K562 (cell line): ENCODE measurements at regions not wholly inside any gene's neighbourhood (a gene's known extent, or its start where the extent isn't known, plus 50 kb on each side); places are given as distances from the start of the nearest gene placed in this dataset.

Experiments
- ATAC-seq: fragments of 200-7000 bp; cut with Tn5 transposase; 3 replicates; pipeline ENCODE4 v1.9.1; 2020; ENCODE audit warnings: moderate library complexity
- BruUV-seq: library from RNA; stranded (reverse); fragments of 400-500 nt; replicated peaks from 2 replicates; lab custom pipeline; 2021; lab: Mats Ljungman, UMichigan
- CTCF ChIA-PET: fragments of 300-600 bp; formaldehyde crosslinking; extraction: SDS; loops from one replicate; lab custom pipeline; 2021; ENCODE audit warnings: low intra/inter-chr PET ratio; lab: Yijun Ruan, JAX
- POLR2A ChIA-PET: fragments of 300-600, 350-650 bp; sonication (Branson Sonifier 250); formaldehyde crosslinking; extraction: SDS; loops from one replicate; lab custom pipeline; 2021; ENCODE audit warnings: antibody characterized with exemption, inconsistent platforms; lab: Yijun Ruan, JAX
- DNase-seq, 4 experiments: peaks; one replicate each; pipeline versions ENCODE4 v3.0.0 to v3.0.0-alpha.2; 2011 to 2018; ENCODE audit warnings: low spot score in 3 of 4, mixed read lengths in 3 of 4; ENCODE audit errors: extremely low read depth in 1 of 4
- FAIRE-seq: peaks from 2 replicates; lab custom pipeline; 2011; peaks lifted over from hg19 to GRCh38; lab: Jason Lieb, UNC
- H2AFZ ChIP-seq: 2 replicates; pipeline ENCODE4 v1.6.0; 2011; ENCODE audit warnings: low read depth, low read length, control low read depth, inconsistent platforms
- H3K27ac ChIP-seq: fragments of 200-600 bp; 3 replicates; pipeline ENCODE4 v1.8.0; 2011; ENCODE audit warnings: low read depth, mild to moderate bottlenecking, control low read depth, inconsistent platforms, low read length, moderate library complexity, mixed read lengths; ENCODE audit errors: extremely low read depth
- H3K27me3 ChIP-seq, 2 experiments: fragments of 300-600 bp in 1 of 2; 2 replicates in 1 of 2; 3 replicates in 1 of 2; pipeline versions ENCODE4 v1.6.0 to v1.8.0; 2011; ENCODE audit warnings: inconsistent platforms in 2 of 2, low read length in 2 of 2, mild to moderate bottlenecking in 1 of 2, mixed read lengths in 1 of 2, moderate library complexity in 1 of 2; ENCODE audit not compliant: control insufficient read depth in 2 of 2, insufficient read depth in 2 of 2
- H3K36me3 ChIP-seq: fragments of 300-600 bp; 3 replicates; pipeline ENCODE4 v1.8.0; 2011; ENCODE audit warnings: mild to moderate bottlenecking, low read length, inconsistent platforms; ENCODE audit not compliant: control insufficient read depth, insufficient read depth
- H3K4me1 ChIP-seq, 2 experiments: fragments of 200-600 bp in 1 of 2; replicated peaks in 1 of 2; 2 replicates in 1 of 2; 3 replicates in 1 of 2; pipeline versions ENCODE4 v1.5.1 to v1.8.0; 2011; ENCODE audit warnings: inconsistent platforms in 2 of 2, low read length in 2 of 2, mild to moderate bottlenecking in 1 of 2, mixed read lengths in 1 of 2, moderate library complexity in 1 of 2; ENCODE audit not compliant: control insufficient read depth in 2 of 2, insufficient read depth in 2 of 2
- H3K4me2 ChIP-seq: 2 replicates; pipeline ENCODE4 v1.6.1; 2011; ENCODE audit warnings: low read length, control low read depth, inconsistent platforms, mixed read lengths; ENCODE audit not compliant: insufficient read depth
- H3K4me3 ChIP-seq: fragments of 200-600 bp; sonication (generic), shearing (Covaris generic); 2 replicates; pipeline ENCODE4 v1.5.1; 2016; ENCODE audit warnings: control low read depth, inconsistent platforms
- H3K79me2 ChIP-seq: fragments of 200-600 bp; 3 replicates; pipeline ENCODE4 v1.8.0; 2011; ENCODE audit warnings: low read length, inconsistent platforms; ENCODE audit not compliant: control insufficient read depth, insufficient read depth
- H3K9ac ChIP-seq, 2 experiments: 2 replicates each; pipeline versions ENCODE4 v1.6.0 to v1.6.1; 2011; ENCODE audit warnings: low read depth in 2 of 2, low read length in 2 of 2, control low read depth in 1 of 2, inconsistent platforms in 1 of 2, mild to moderate bottlenecking in 1 of 2, mixed read lengths in 1 of 2; ENCODE audit not compliant: insufficient read depth in 1 of 2
- H3K9me1 ChIP-seq: one replicate; pipeline ENCODE4 v1.6.0; 2011; ENCODE audit warnings: inconsistent platforms, mild to moderate bottlenecking, low read length, moderate library complexity; ENCODE audit not compliant: control insufficient read depth, insufficient read depth
- H3K9me3 ChIP-seq: replicated peaks from 2 replicates; pipeline ENCODE4 v1.5.1; 2011; ENCODE audit warnings: low read depth, low read length, inconsistent platforms; ENCODE audit not compliant: control insufficient read depth, insufficient read depth
- H4K20me1 ChIP-seq: replicated peaks from 2 replicates; pipeline ENCODE4 v1.6.1; 2011; ENCODE audit warnings: low read length, inconsistent platforms, mixed read lengths; ENCODE audit not compliant: control insufficient read depth, insufficient read depth
- ARID1B ChIP-seq: fragments of 450-650 bp; IDR thresholded peaks from 2 replicates; pipeline ENCODE4 v1.6.1; 2016; ENCODE audit warnings: antibody characterized with exemption, mild to moderate bottlenecking, inconsistent platforms
- ATF1 ChIP-seq, 2 experiments: fragments of 450-650 bp in 1 of 2; IDR thresholded peaks; 2 replicates each; pipeline ENCODE4 v1.6.1; 2016; ENCODE audit warnings: missing compliant biosample characterization in 1 of 2, missing genetic modification characterization in 1 of 2
- ATF6 ChIP-seq: sonication (generic); formaldehyde crosslinking; IDR thresholded peaks from 2 replicates; pipeline ENCODE4 v1.4.0; 2020; ENCODE audit warnings: mild to moderate bottlenecking, missing genetic modification reagents
- FOXA3 ChIP-seq, 2 experiments: fragments of 450-650 bp in 1 of 2; sonication (generic) in 1 of 2; formaldehyde crosslinking; IDR thresholded peaks in 1 of 2; conservative IDR thresholded peaks in 1 of 2; 2 replicates each; pipeline versions ENCODE4 v1.4.0 to v1.8.0; 2020 to 2022; ENCODE audit warnings: mild to moderate bottlenecking in 2 of 2, missing genetic modification reagents in 1 of 2
- HMGXB4 ChIP-seq: sonication (generic); formaldehyde crosslinking; IDR thresholded peaks from 2 replicates; pipeline ENCODE4 v1.8.1; 2023; ENCODE audit warnings: mild to moderate bottlenecking, missing genetic modification reagents
- ID3 ChIP-seq, 2 experiments: fragments of 250-450 bp in 1 of 2; fragments of 450-650 bp in 1 of 2; sonication (Bioruptor Pico) in 1 of 2; IDR thresholded peaks; 2 replicates each; pipeline versions ENCODE4 v1.6.1 to v1.8.0; 2016 to 2021; ENCODE audit warnings: mild to moderate bottlenecking in 2 of 2, moderate library complexity in 2 of 2, missing compliant biosample characterization in 1 of 2, missing genetic modification characterization in 1 of 2
- MBD2 ChIP-seq: sonication (generic); IDR thresholded peaks from 2 replicates; pipeline ENCODE4 v1.6.1; 2016; ENCODE audit warnings: low read depth, borderline replicate concordance
- MCM3 ChIP-seq: fragments of 450-650 bp; IDR thresholded peaks from 2 replicates; pipeline ENCODE4 v1.6.1; 2016
- MED1 ChIP-seq: sonication (generic); formaldehyde crosslinking; IDR thresholded peaks from 2 replicates; pipeline ENCODE4 v1.8.1; 2023; ENCODE audit warnings: missing genetic modification reagents, borderline replicate concordance
- NCOA4 ChIP-seq: fragments of 450-650 bp; IDR thresholded peaks from 2 replicates; pipeline ENCODE4 v1.6.1; 2018; ENCODE audit warnings: mild to moderate bottlenecking; ENCODE audit not compliant: partially characterized antibody
- NFRKB ChIP-seq: fragments of 450-650 bp; IDR thresholded peaks from 2 replicates; pipeline ENCODE4 v1.6.1; 2016; ENCODE audit warnings: low read depth
- PML ChIP-seq: IDR thresholded peaks from 2 replicates; pipeline ENCODE4 v1.6.1; 2012; ENCODE audit warnings: low read length, inconsistent platforms
- POLR2B ChIP-seq: fragments of 450-650 bp; IDR thresholded peaks from 2 replicates; pipeline ENCODE4 v1.6.1; 2018; ENCODE audit warnings: low read depth; ENCODE audit not compliant: partially characterized antibody
- SREBF2 ChIP-seq: sonication (generic); formaldehyde crosslinking; IDR thresholded peaks from 2 replicates; pipeline ENCODE4 v1.4.0; 2020; ENCODE audit warnings: mild to moderate bottlenecking, missing genetic modification reagents
- SRSF9 ChIP-seq: fragments of 200-400 bp; formaldehyde crosslinking; IDR thresholded peaks from 2 replicates; pipeline ENCODE4 v1.6.1; 2017; ENCODE audit warnings: low read depth, low read length, borderline replicate concordance
- TBP ChIP-seq: optimal IDR thresholded peaks from 2 replicates; pipeline ENCODE3; 2011; ENCODE audit warnings: low read depth, low read length, improper control_type of control experiment
- WGBS: fragments of 100-300 bp; shearing (Covaris generic); methylation state at CpG from one replicate; pipeline ENCODE4 v1.1.6; 2016; ENCODE audit warnings: low coverage, mixed read lengths; ENCODE audit not compliant: insufficient coverage; ENCODE audit errors: missing lambda C conversion rate; 5-methylcytosine and 5-hydroxymethylcytosine counted together
- in situ Hi-C: fragments of 300-500 bp; cut with MboI; formaldehyde crosslinking; loops from 4 replicates; pipeline ENCODE4 v1.15.0; 2018; ENCODE audit warnings: inconsistent platforms, mixed read lengths
- intact Hi-C: fragments of 100-400 bp; cut with micrococcal nuclease; formaldehyde crosslinking; loops from 2 replicates; pipeline ENCODE4 v1.14.2; 2022

- H3K27ac ChIP-seq, result no peak overlapping the region
- DNase-seq (no peak), ATAC-seq (no peak), FAIRE-seq (no peak)
- 0% methylated on average over 3 of the region's 3 CpGs for WGBS
- H3K4me2 ChIP-seq, result no peak overlapping the region
- intact Hi-C loops (no loop called here), in situ Hi-C loops (no loop called here)
- H3K9me3 ChIP-seq, result no peaks in the 10 kb centered on the region
- BruUV-seq, result no TSS peak
- H3K4me3 ChIP-seq, result no peak overlapping the region
- ChIA-PET CTCF (no interaction called here), POLR2A (interaction anchor here (0.6 kb wide), 1 partner anchor 680 kb away, joined by 4 read pairs; no protein-coding TSS in a partner anchor)
- TF ChIP-seq ID3 (CRISPR knock-in tag; IDR thresholded peaks at IDR 0.05) (no peak), ID3 (tag; IDR thresholded peaks at IDR 0.05) (no peak), ARID1B (no peak), ATF6 (CRISPR knock-in tag) (no peak), SREBF2 (CRISPR knock-in tag) (no peak), MCM3 (no peak), MED1 (CRISPR knock-in tag) (no peak), PML (no peak), FOXA3 (CRISPR knock-in tag; conservative IDR thresholded peaks at IDR 0.05 in 1 of 2, IDR thresholded peaks at IDR 0.05 in 1 of 2) (no peak), SRSF9 (no peak), MBD2 (no peak), NCOA4 (no peak), HMGXB4 (CRISPR knock-in tag) (no peak), TBP (no peak), POLR2B (no peak), NFRKB (no peak), ATF1 (CRISPR knock-in tag; IDR thresholded peaks at IDR 0.05) (no peak), ATF1 (tag; IDR thresholded peaks at IDR 0.05) (no peak)
- no peaks in the 10 kb centered on the region for H3K36me3 ChIP-seq
- no peak overlapping the region for H2AFZ ChIP-seq
- H3K27me3 ChIP-seq, result no peaks in the 10 kb centered on the region
- H3K9me1 ChIP-seq, result no peaks in the 10 kb centered on the region
- no peaks in the 10 kb centered on the region for H3K4me1 ChIP-seq
- no peaks in the 10 kb centered on the region for H3K79me2 ChIP-seq
- no peak overlapping the region for H3K9ac ChIP-seq
- H4K20me1 ChIP-seq, result no peaks in the 10 kb centered on the region
Measured at GRCh38 chr12:97257726-97258125, 204.9 kb upstream of the RMST start.
